NCI-H446 (cell line): ENCODE measurements at regions not wholly inside any gene's neighbourhood (a gene's known extent, or its start where the extent isn't known, plus 50 kb on each side); places are given as distances from the start of the nearest gene placed in this dataset.

Experiments used
- DNase-seq, 2 experiments: peaks; one replicate each; lab custom pipeline; 2025; lab: John Stamatoyannopoulos, UW

- no peak for DNase-seq
Measured at GRCh38 chr13:26932465-26932864, 171.9 kb upstream of the GPR12 start.

GRCh38 chr13:26929971-26930730, 169.6 kb upstream of the GPR12 start:
- peak; percentile 82 to 90 for DNase-seq

- no peak for DNase-seq
Measured at GRCh38 chr13:26927511-26927910, 166.9 kb upstream of the GPR12 start.

- DNase-seq = no peak
Measured at GRCh38 chr13:26926371-26926770, 165.8 kb upstream of the GPR12 start.

GRCh38 chr13:26923824-26924605, 163.4 kb upstream of the GPR12 start:
- DNase-seq = no peak

GRCh38 chr13:26921918-26922317, 161.3 kb upstream of the GPR12 start:
- DNase-seq = no peak

- no peak for DNase-seq
Measured at GRCh38 chr13:26920614-26921355, 160.2 kb upstream of the GPR12 start.

- no peak for DNase-seq
Measured at GRCh38 chr13:26919732-26920131, 159.1 kb upstream of the GPR12 start.

- DNase-seq = no peak
Measured at GRCh38 chr13:26919311-26919710, 158.7 kb upstream of the GPR12 start.

- no peak for DNase-seq
Measured at GRCh38 chr13:26914624-26915023, 154.0 kb upstream of the GPR12 start.

- no peak for DNase-seq
Measured at GRCh38 chr13:26914148-26914547, 153.6 kb upstream of the GPR12 start.

GRCh38 chr13:26910754-26911465, 150.3 kb upstream of the GPR12 start:
- DNase-seq = no peak

- no peak for DNase-seq
Measured at GRCh38 chr13:26909477-26909876, 148.9 kb upstream of the GPR12 start.

- no peak for DNase-seq
Measured at GRCh38 chr13:26908126-26908525, 147.5 kb upstream of the GPR12 start.

- DNase-seq = no peak
Measured at GRCh38 chr13:26899202-26899601, 138.6 kb upstream of the GPR12 start.

- DNase-seq = no peak
Measured at GRCh38 chr13:26897706-26898550, 137.3 kb upstream of the GPR12 start.

- no peak for DNase-seq
Measured at GRCh38 chr13:26896986-26897668, 136.5 kb upstream of the GPR12 start.

- DNase-seq = no peak
Measured at GRCh38 chr13:26895808-26896466, 135.4 kb upstream of the GPR12 start.

- DNase-seq = no peak
Measured at GRCh38 chr13:26895081-26895807, 134.7 kb upstream of the GPR12 start.
